Epithelial cell of esophagus (primary cell): ENCODE measurements at regions not wholly inside any gene's neighbourhood (a gene's known extent, or its start where the extent isn't known, plus 50 kb on each side); places are given as distances from the start of the nearest gene placed in this dataset.
A peak's percentile ranks its signal among the peaks of the same experiment; 100 is the strongest.

Source experiments
- DNase-seq: peaks from one replicate; pipeline ENCODE4 v3.0.0; 2010; ENCODE audit warnings: low read depth
- H3K4me3 ChIP-seq: 2 replicates; pipeline ENCODE4 v1.5.1; 2011; ENCODE audit warnings: mild to moderate bottlenecking, low read length, control low read depth
- TF ChIP-seq, protein P1 (sequence below): IDR thresholded peaks from 2 replicates; pipeline ENCODE4 v1.5.1; 2011; ENCODE audit warnings: low read depth, mild to moderate bottlenecking, low read length, control low read depth, inconsistent platforms; ENCODE audit not compliant: insufficient read depth; ENCODE audit errors: missing control alignments

DNA sequence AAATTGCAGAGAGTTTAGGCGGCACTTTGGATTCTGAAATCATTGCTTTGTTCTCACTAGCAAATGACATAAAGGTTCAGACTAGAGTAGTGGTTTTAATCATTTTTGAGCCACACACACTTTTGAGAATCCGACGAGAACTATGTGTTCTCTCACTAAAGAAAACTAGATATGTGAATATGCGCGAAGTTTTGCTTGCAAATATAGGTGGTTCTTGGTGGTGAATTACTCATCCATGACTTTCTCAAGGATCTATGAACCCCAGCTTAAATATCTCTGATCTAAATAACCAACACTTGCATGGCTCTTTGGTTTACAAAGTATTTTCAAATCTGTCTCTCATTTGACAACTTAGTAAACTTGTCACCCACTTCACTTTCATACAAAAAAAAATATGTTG lies 54.8 kb downstream of the NOG start:
- no peak overlapping the region for H3K4me3 ChIP-seq
- TF ChIP-seq, protein P1, sequence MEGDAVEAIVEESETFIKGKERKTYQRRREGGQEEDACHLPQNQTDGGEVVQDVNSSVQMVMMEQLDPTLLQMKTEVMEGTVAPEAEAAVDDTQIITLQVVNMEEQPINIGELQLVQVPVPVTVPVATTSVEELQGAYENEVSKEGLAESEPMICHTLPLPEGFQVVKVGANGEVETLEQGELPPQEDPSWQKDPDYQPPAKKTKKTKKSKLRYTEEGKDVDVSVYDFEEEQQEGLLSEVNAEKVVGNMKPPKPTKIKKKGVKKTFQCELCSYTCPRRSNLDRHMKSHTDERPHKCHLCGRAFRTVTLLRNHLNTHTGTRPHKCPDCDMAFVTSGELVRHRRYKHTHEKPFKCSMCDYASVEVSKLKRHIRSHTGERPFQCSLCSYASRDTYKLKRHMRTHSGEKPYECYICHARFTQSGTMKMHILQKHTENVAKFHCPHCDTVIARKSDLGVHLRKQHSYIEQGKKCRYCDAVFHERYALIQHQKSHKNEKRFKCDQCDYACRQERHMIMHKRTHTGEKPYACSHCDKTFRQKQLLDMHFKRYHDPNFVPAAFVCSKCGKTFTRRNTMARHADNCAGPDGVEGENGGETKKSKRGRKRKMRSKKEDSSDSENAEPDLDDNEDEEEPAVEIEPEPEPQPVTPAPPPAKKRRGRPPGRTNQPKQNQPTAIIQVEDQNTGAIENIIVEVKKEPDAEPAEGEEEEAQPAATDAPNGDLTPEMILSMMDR = no peak
- no peak for DNase-seq

DNA sequence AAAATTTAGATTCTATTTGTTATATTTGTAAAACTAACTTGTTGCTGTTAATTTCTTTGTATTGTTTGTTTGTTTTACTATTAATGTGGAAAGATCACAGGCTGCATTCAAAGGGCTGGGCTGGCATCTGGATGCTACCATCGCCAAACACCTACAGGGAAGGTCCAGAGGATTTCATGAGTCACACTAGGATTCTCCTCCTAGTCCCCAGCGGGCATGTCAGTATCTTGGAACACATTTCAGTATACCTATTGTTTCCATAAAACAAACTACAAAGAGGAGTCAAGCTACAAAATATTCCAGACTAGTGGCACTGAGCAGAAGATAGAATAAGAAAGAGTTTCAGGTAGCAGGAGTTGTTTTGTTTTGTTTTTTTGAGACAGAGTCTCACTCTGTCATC lies 55.3 kb downstream of the NOG start:
- H3K4me3 ChIP-seq = no peak overlapping the region
- TF ChIP-seq, protein P1 = no peak
- DNase-seq = peak; percentile 31

DNA sequence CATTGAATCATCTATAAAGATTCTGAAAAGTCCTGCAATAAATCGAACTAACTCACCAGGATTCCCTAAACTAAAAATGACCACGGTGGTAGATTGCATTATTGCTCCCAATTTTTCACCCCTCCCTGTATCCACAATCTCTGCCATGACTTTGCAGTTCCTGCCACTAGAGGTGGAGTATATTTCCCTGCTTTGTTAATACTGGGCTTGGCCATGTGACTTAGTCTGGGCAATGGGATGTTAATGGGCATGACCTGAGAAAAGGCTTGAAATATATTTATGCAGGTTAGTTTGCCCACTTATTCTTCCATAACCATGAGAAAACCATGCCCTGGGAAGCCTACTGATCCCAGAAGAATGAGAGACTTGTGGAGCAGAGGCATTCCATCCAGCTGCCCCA lies 59.1 kb downstream of the NOG start:
- no peak overlapping the region for H3K4me3 ChIP-seq
- TF ChIP-seq, protein P1 = no peak
- DNase-seq = no peak

DNA sequence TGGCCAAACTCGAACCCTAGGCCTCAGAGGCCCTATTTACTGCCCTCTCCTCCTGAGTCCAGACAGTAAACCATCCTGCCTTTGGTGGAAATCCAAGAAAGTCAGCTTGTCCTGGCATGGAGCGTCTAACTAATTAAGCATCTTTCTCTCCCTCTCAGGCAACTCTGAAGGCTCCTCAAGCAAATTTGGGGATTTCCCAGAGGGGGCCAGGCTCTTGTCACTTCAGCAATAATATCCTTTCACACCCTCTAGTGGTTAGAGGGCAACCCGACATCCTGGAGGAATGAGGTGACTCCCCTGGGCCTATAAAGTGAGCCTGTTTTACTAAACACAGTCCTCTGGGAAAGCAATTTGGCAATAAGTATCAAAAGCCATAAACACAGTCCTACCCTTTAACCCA lies 60.4 kb downstream of the NOG start:
- H3K4me3 ChIP-seq = no peak overlapping the region
- peak; percentile 69 for DNase-seq
- TF ChIP-seq, protein P1 = peak; percentile 46

DNA sequence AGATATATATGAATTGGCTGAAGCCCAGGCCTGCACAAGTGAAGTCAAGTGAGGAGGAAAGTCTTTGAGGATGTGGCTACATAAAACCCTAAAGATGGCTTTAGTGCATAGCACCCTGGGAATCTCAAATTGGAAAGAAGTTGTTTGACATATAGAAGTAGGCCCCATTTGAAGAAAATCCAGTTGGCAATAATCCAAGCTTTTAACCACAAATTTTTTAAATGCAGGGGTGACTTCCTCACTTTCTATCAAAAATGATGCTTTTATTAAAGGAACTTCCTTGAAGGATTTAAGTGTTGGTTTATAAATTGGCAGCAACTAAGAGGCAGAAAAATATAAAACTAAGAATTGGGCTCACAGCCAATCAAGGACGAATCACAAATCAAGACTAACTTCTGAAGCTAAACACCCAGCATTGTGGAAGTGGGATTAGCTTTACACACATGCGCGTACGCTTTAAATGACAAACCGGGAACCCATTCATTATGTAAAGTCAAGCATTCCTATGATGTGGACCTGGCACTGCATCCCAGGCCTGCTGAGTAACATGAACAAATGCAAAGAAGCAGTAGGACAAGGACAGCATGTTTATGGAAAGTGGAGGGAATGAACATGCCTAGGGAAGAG lies 63.3 kb downstream of the NOG start:
- TF ChIP-seq, protein P1 = no peak
- DNase-seq = no peak
- no peak overlapping the region for H3K4me3 ChIP-seq

DNA sequence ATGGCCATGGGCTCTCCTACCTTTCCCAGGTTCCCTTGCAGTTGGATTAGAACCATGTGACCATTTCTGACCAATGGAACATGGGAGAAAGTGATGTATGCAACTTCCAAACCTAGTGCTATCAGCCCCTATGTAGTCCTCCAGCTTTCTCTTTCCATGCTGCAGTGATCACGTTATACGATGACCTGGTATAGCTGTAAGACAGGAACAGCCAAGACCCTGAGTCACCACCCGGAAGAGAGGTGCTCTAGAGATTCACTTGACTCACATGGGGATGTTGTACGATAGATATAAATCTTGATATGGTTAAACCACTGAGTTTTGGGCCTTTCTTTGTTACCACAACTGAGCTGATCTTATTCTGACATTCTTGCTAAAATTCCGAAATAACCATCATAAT lies 65.1 kb downstream of the NOG start:
- TF ChIP-seq, protein P1 = no peak
- DNase-seq = peak; percentile 48

DNA sequence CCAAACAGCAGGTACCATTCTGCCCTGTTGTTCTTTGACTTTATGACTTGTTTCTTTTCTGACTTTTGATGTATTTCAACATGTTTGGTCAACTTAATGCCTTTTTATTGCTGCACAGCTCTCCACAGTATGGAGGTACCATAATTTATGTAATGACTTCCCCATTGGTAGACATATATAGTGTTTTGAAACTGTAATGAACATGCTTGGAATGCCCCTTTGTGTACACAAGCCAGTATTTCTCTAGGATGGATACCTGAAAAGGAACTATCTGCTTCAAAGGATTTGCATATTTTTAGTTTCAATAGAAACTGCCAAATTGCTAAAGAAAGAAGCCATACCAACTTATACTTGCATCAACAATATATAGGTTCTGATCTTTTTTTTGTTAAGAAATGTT lies 66.1 kb downstream of the NOG start:
- no peak overlapping the region for H3K4me3 ChIP-seq
- no peak for DNase-seq
- TF ChIP-seq, protein P1 = no peak

More for the DNA sequence above, 65.1 kb downstream of the NOG start:
- H3K4me3 ChIP-seq = no peak overlapping the region
